Erythroblast (primary cell): ENCODE measurements at regions not wholly inside any gene's neighbourhood (a gene's known extent, or its start where the extent isn't known, plus 50 kb on each side); places are given as distances from the start of the nearest gene placed in this dataset.

Experiments used
- GATA1 ChIP-seq: IDR thresholded peaks from 2 replicates; pipeline ENCODE4 v1.6.1; 2011; ENCODE audit warnings: low read depth, mild to moderate bottlenecking, control low read depth, low read length, moderate library complexity
- POLR2A ChIP-seq: IDR thresholded peaks from 2 replicates; pipeline ENCODE4 v1.6.1; 2011; ENCODE audit warnings: mild to moderate bottlenecking, low read length

DNA sequence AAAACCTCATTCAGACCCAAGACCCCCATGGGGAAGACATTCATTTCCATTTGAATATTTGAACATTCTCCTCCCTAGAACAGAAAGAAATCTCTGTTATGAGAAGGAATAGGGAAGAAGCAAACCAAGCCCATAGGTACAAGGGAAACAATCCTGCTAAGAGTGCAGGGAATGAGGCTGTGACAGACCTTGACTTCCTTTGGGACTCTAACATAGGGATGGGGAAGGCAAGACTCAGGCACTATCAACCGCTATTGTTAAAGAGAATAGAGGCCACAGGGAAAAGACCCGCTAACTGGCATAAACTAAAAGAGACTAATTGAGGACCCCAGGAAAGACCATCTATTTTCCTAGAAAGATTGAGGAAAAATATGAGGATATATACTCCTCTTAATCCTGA, 117.8 kb upstream of the BRINP3 start:
- TF ChIP-seq POLR2A (no peak), GATA1 (no peak)
